GM23248 (cell line): ENCODE measurements at regions not wholly inside any gene's neighbourhood (a gene's known extent, or its start where the extent isn't known, plus 50 kb on each side); places are given as distances from the start of the nearest gene placed in this dataset.

Experiments
- DNase-seq: peaks from one replicate; pipeline ENCODE4 v3.0.0-alpha.2; 2015
- H2AFZ ChIP-seq: fragments of 200-600 bp; sonication (generic); 2 replicates; pipeline ENCODE4 v1.6.1; 2016; ENCODE audit warnings: antibody characterized with exemption
- H3F3A ChIP-seq: fragments of 200-600 bp; sonication (generic); 2 replicates; pipeline ENCODE4 v1.6.1; 2016; ENCODE audit warnings: mild to moderate bottlenecking, antibody characterized with exemption, mixed run types; ENCODE audit not compliant: insufficient read depth
- H3K27ac ChIP-seq: fragments of 200-600 bp; sonication (generic); 2 replicates; pipeline ENCODE4 v1.5.1; 2016; ENCODE audit warnings: mild to moderate bottlenecking
- H3K27me3 ChIP-seq: fragments of 200-600 bp; sonication (generic); replicated peaks from 2 replicates; pipeline ENCODE4 v1.6.1; 2016; ENCODE audit warnings: mild to moderate bottlenecking; ENCODE audit not compliant: insufficient read depth
- H3K36me3 ChIP-seq: fragments of 200-600 bp; sonication (generic); 2 replicates; pipeline ENCODE4 v1.6.1; 2016; ENCODE audit warnings: low read depth, mild to moderate bottlenecking
- H3K4me1 ChIP-seq: fragments of 200-600 bp; sonication (generic); 2 replicates; pipeline ENCODE4 v1.6.1; 2016; ENCODE audit warnings: mild to moderate bottlenecking; ENCODE audit not compliant: insufficient read depth
- H3K4me2 ChIP-seq: fragments of 200-600 bp; sonication (generic); one replicate; pipeline ENCODE4 v1.6.1; 2016; ENCODE audit warnings: mild to moderate bottlenecking; ENCODE audit not compliant: unreplicated experiment
- H3K4me3 ChIP-seq: fragments of 200-600 bp; sonication (generic); 2 replicates; pipeline ENCODE4 v1.5.1; 2016; ENCODE audit warnings: mild to moderate bottlenecking
- H3K79me2 ChIP-seq: fragments of 200-600 bp; sonication (generic); 2 replicates; pipeline ENCODE4 v1.6.1; 2016; ENCODE audit warnings: mild to moderate bottlenecking; ENCODE audit not compliant: insufficient read depth
- H3K9ac ChIP-seq: fragments of 200-600 bp; sonication (generic); 2 replicates; pipeline ENCODE4 v1.6.1; 2016; ENCODE audit warnings: mild to moderate bottlenecking
- H3K9me2 ChIP-seq: fragments of 200-600 bp; sonication (generic); 2 replicates; pipeline ENCODE4 v1.6.1; 2016; ENCODE audit warnings: mixed run types, mild to moderate bottlenecking, moderate library complexity; ENCODE audit not compliant: insufficient read depth
- H3K9me3 ChIP-seq: fragments of 200-600 bp; sonication (generic); one replicate; pipeline ENCODE4 v1.6.1; 2017; ENCODE audit warnings: low read depth
- H4K20me1 ChIP-seq: fragments of 200-600 bp; sonication (generic); 2 replicates; pipeline ENCODE4 v1.6.0; 2016; ENCODE audit not compliant: insufficient read depth
- EZH2 ChIP-seq: fragments of 200-600 bp; sonication (generic); IDR thresholded peaks from 2 replicates; pipeline ENCODE4 v1.6.1; 2018; ENCODE audit warnings: antibody characterized with exemption, mild to moderate bottlenecking; ENCODE audit not compliant: insufficient read depth, poor library complexity, severe bottlenecking
- EZH2phosphoT487 ChIP-seq: fragments of 200-600 bp; sonication (generic); IDR thresholded peaks from 2 replicates; pipeline ENCODE4 v1.6.1; 2018; ENCODE audit warnings: antibody characterized with exemption, moderate library complexity, mild to moderate bottlenecking, low read depth; ENCODE audit not compliant: insufficient read depth
- WGBS, 2 experiments: methylation state at CpG; one replicate each; pipeline ENCODE4 v1.1.6; 2015 to 2017; ENCODE audit warnings: low lambda C conversion rate in 2 of 2, low coverage in 1 of 2; ENCODE audit errors: missing lambda C conversion rate in 2 of 2; 5-methylcytosine and 5-hydroxymethylcytosine counted together
- in situ Hi-C: fragments of 300-500 bp; cut with MboI; formaldehyde crosslinking; loops from 2 replicates; pipeline ENCODE4 v1.15.0; 2020

DNA sequence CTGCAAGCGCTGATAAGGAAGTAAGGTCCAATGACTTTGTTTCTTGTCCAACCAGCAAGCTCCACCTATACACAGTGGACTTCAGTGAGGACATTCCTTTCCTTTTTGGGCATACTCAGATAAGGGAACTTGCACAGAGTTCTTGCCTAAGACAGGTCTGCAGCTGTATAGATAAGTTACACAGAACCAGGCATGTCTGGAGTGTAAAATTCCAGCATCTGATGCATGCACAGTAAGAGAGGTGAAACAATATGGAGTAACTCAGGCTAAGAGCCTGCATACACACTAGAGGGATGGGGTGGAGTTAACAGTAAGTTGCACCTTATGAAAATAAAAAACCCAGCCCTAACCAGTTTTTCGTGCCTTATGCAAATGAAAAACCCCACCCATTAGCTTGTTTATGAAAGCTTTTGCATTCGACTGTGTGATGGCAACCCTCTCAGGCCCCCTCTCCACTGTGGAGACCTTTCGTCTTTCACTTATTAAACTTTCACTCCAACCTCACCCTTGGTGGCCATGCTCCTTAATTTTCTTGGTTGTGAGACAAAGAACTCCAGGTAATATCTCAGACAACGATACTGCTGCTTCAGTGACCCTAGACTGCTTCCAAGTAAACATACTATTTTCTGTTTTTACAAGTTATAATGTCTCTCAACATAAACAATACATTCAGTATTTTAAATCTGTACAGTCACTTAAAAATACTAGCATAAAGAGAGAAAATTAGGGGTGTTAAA is 2859.0 kb upstream of the PCDH20 start:
- Histone ChIP-seq H3K9me3 (peaks cover 3% of the 10 kb centered on the region), H2AFZ (no peak overlapping the region), H3K27me3 (no peaks in the 10 kb centered on the region), H3K9me2 (no peaks in the 10 kb centered on the region), H3K9ac (no peak overlapping the region), H3K27ac (no peak overlapping the region), H3K36me3 (no peaks in the 10 kb centered on the region), H3K79me2 (no peaks in the 10 kb centered on the region), H4K20me1 (no peaks in the 10 kb centered on the region), H3K4me1 (no peaks in the 10 kb centered on the region), H3F3A (no peaks in the 10 kb centered on the region), H3K4me3 (no peak overlapping the region), H3K4me2 (no peak overlapping the region)
- in situ Hi-C loops, result no loop called here
- DNase-seq, result no peak
- 14 to 16% methylated on average over 5 of the region's 5 CpGs for WGBS, 2 experiments
- no peak for TF ChIP-seq EZH2phosphoT487

- no peak overlapping the region for H3K9ac ChIP-seq
- no peak overlapping the region for H3K4me2 ChIP-seq
- H3K36me3 ChIP-seq, result no peaks in the 10 kb centered on the region
- no peak for TF ChIP-seq EZH2phosphoT487
- TF ChIP-seq EZH2, result no peak
- H4K20me1 ChIP-seq, result no peaks in the 10 kb centered on the region
- 25 to 31% methylated on average over 4 of the region's 4 CpGs for WGBS, 2 experiments
- no peaks in the 10 kb centered on the region for H3K79me2 ChIP-seq
- H3K4me1 ChIP-seq, result no peaks in the 10 kb centered on the region
- no peak overlapping the region for H2AFZ ChIP-seq
- H3K9me3 ChIP-seq, result peaks cover 3% of the 10 kb centered on the region
- no peak for DNase-seq
- in situ Hi-C loops, result no loop called here
- no peak overlapping the region for H3K4me3 ChIP-seq
- no peaks in the 10 kb centered on the region for H3F3A ChIP-seq
- no peak overlapping the region for H3K27ac ChIP-seq
- H3K9me2 ChIP-seq, result no peaks in the 10 kb centered on the region
- H3K27me3 ChIP-seq, result no peaks in the 10 kb centered on the region
These were observed 2858.1 kb upstream of the PCDH20 start for GRCh38 chr13:64273780-64274179.

- H3F3A ChIP-seq, result no peaks in the 10 kb centered on the region
These were observed 2857.0 kb upstream of the PCDH20 start for GRCh38 chr13:64272681-64273080.

DNA sequence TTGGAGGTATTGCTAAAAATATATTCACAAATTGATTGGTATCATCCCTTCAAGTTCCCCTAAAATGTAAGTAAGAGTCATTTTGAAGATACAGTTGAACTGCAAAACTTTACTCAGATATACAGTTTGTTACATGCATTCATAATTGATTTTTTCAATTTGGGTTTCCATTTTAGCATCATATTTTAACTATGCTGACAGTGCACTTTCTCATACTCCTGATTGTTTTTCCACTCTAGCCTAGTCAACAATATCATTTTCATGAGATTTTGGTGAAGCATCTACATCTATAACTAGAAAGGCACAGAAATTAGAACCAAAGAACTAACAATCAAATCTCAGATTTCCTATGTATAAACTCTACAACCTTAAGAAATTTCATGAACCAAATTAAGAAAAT is 2850.4 kb upstream of the PCDH20 start:
- no peak overlapping the region for H3K4me2 ChIP-seq
- in situ Hi-C loops, result no loop called here
- H3K4me1 ChIP-seq, result no peaks in the 10 kb centered on the region
- no peaks in the 10 kb centered on the region for H3K27me3 ChIP-seq
- no peaks in the 10 kb centered on the region for H3K9me2 ChIP-seq
- H3K9me3 ChIP-seq, result no peaks in the 10 kb centered on the region
- H3F3A ChIP-seq, result no peaks in the 10 kb centered on the region
- H3K79me2 ChIP-seq, result no peaks in the 10 kb centered on the region
- no peak for DNase-seq
- H2AFZ ChIP-seq, result no peak overlapping the region
- H3K27ac ChIP-seq, result no peak overlapping the region
- no peak overlapping the region for H3K9ac ChIP-seq
- TF ChIP-seq EZH2phosphoT487 (no peak), EZH2 (no peak)
- no peak overlapping the region for H3K4me3 ChIP-seq
- no peaks in the 10 kb centered on the region for H3K36me3 ChIP-seq
- H4K20me1 ChIP-seq, result no peaks in the 10 kb centered on the region

More at GRCh38 chr13:64272681-64273080, 2857.0 kb upstream of the PCDH20 start:
- Histone ChIP-seq H3K79me2 (no peaks in the 10 kb centered on the region), H3K4me1 (no peaks in the 10 kb centered on the region), H3K9ac (no peak overlapping the region), H3K4me2 (no peak overlapping the region), H3K36me3 (no peaks in the 10 kb centered on the region), H3K27ac (no peak overlapping the region), H3K4me3 (no peak overlapping the region), H3K9me3 (peaks cover 3% of the 10 kb centered on the region), H4K20me1 (no peaks in the 10 kb centered on the region), H3K9me2 (no peaks in the 10 kb centered on the region), H2AFZ (no peak overlapping the region), H3K27me3 (no peaks in the 10 kb centered on the region)
- no peak for TF ChIP-seq EZH2phosphoT487
- TF ChIP-seq EZH2, result no peak
- in situ Hi-C loops, result no loop called here
- 16 to 19% methylated on average over 1 of the region's 1 CpG for WGBS, 2 experiments
- no peak for DNase-seq

GRCh38 chr13:64263285-64263684 is 2847.6 kb upstream of the PCDH20 start:
- no peak overlapping the region for H3K27ac ChIP-seq
- no peak for DNase-seq
- H3K36me3 ChIP-seq, result no peaks in the 10 kb centered on the region
- no peak overlapping the region for H3K4me2 ChIP-seq
- H4K20me1 ChIP-seq, result no peaks in the 10 kb centered on the region
- no peaks in the 10 kb centered on the region for H3K79me2 ChIP-seq
- H2AFZ ChIP-seq, result no peak overlapping the region
- TF ChIP-seq EZH2 (no peak), EZH2phosphoT487 (no peak)
- H3K9ac ChIP-seq, result no peak overlapping the region
- H3K9me2 ChIP-seq, result no peaks in the 10 kb centered on the region
- H3F3A ChIP-seq, result no peaks in the 10 kb centered on the region
- in situ Hi-C loops, result no loop called here
- H3K27me3 ChIP-seq, result no peaks in the 10 kb centered on the region
- H3K9me3 ChIP-seq, result no peaks in the 10 kb centered on the region
- H3K4me3 ChIP-seq, result no peak overlapping the region
- no peaks in the 10 kb centered on the region for H3K4me1 ChIP-seq
- 0 to 4% methylated on average over 2 of the region's 2 CpGs for WGBS, 2 experiments
